AML-193 (cell line): ENCODE measurements at regions not wholly inside any gene's neighbourhood (a gene's known extent, or its start where the extent isn't known, plus 50 kb on each side); places are given as distances from the start of the nearest gene placed in this dataset.
"Not testable (repeated sequence)": the region's sequence is repeated elsewhere in the genome, so short reads cannot be mapped to it uniquely, and the experiment has no call there.

ENCODE experiments used
- DNase-seq, 2 experiments: peaks; one replicate each; lab custom pipeline; 2025; lab: John Stamatoyannopoulos, UW

DNA sequence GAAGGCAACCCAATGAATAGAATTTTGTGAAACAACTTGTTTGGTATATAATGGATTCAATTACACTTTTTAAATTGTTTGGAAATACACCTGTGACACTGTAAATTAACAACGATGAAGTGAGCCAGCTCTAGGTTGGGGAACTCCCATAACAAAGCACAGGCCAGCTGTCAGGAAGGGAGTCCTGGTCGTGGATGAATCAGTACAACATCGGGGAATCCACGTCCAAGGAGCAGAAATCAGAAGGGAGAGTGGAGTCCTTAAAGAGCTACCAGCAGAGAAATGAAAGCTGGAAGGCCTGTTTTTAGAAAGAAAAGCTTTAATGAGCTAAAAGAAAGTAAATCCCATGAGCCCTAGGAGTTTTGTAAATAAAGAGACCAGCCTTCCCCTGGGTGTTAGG, 223.1 kb upstream of the SLC35B3 start:
- DNase-seq = no peak

DNA sequence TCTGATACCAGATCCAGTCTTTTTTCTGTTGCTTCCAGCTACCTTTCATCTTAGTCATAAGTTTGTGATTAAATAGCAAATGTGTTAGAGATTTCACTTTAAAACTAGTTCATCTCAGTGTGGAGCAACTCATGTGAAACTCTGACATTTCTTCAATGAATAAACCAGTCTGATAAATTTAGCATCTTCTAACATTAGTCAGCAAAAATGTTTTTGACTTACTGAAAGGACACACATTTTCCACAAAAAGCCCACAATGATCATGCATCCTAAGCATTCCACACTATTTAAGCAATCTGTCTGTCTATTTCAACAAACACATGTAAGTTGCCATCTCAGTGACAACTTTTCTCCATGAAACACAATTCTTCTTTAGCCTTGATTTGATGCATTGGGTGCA, 222.2 kb upstream of the SLC35B3 start:
- no peak for DNase-seq

DNA sequence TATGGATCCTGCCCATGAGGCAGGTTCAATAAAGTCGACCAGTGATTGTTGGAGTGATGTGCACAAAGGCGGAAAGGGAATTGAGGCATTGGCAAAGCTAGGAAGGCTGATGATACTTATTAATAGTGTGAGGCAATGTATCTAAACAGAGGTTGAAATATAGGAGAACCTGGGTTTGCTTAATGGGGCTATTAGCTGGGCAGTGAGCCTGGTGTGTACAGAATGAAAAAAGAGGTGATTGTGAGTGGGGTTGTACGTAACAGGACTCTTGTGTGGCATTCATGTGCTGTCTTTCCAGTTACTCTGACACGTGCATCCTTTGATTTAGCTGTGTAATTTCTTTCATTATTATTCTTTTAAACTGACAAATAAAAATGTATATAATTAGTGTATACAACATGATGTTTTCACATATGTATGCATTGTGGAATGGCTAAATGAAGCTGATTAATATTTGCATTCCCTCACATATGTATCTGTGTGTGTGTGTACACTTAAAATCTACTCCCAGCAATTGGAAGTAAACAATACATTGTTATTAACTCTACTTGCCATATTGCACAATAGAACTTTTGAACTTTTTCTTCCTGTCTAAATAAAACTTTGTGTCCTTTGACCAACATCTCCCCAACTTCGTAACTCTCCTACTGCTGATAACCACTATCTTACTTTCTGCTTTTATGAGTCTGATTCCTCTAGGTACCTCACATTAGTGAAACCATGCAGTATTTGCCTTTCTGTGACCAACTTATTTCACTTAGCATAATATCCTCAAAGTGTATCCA, 220.5 kb upstream of the SLC35B3 start:
- no peak for DNase-seq

DNA sequence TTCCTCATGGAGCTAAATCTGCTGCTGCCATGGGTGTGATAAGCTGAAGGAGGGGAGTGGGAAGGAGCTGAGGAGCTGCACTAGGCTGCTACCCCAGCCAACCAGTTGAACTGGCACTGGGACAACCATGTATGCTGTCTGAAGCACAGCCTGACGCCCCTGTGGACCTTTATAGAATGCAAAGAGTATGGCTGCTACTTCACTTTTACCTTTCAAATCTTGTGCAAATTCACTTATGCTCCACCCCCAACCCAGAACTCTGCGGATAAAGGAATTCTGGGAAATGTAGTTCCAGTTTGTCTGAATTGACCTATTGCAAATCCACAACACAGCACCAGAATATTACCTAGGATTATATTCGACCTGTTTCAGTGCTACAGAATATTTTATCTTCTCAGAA, 217.4 kb upstream of the SLC35B3 start:
- no peak for DNase-seq

DNA sequence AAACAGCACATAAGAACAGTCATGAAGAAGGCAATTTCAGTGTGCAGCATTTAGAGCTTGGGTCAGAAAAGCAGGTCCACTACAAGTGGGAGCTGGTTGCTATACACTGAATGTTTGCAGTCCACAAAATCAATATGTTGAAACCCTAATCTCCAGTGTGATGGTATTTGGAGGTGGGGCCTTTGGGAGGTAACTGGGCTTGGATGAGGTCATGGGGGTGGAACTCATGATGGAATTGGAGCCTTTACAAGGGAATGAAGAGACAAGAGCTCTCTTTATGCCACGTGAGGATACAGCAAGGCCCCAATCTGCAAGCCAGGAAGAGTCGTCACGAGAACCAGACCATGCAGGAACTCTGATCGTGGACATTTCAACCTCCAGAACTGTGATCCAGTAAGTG, 216.7 kb upstream of the SLC35B3 start:
- no peak for DNase-seq

DNA sequence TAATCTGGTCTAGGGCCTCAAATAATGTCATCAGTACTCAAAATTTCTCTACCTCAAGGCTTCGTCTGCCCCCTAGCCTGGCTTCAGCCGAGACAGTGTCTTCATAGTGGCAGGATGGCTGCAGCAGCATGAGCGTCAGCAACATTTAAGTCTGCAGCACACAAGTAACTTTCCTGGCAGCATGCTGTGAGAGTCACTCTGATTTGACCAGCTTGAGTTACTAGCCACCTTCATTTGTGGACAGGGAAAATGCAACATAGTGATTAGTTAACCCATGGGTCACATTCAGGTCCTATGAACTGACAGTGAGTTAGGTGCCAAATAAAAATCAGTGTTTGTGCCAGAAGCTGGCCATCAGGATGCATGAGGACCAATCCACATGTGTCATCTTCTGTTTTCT, 209.9 kb upstream of the SLC35B3 start:
- no peak for DNase-seq

DNA sequence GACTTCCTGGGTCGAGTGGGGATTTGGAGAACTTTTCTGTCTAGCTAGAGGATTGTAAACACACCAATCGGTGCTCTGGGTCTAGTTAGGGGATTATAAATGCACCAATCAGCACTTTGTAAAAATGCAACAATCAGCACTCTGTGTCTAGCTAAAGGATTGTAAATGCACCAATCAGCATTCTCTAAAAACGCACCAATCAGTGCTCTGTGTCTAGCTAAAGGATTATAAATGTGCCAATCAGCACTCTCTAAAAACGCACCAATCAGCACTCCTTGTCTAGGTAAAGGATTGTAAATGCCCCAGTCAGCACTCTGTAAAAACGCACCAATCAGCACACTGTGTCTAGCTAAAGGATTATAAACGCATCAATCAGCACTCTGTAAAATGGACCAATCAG, 209.0 kb upstream of the SLC35B3 start:
- DNase-seq = no peak

DNA sequence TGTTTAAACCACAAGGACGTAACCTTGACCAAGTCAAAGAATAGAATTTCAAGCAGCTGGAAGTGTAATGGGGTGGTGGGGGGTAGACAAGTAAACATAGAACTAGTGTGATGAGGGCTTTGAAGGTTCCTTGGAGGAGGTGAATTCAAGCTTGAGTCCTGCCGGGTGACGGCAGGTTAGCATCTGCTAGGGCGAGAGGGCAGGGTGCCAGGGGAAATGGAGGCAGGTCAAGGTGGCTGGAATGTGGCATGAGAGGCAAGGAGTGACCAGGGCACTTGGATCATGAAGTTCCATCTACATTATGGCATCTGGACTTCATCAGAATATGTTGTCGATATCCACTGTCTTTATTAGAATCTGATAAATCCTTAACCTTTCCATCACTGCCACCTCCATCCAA, 207.5 kb upstream of the SLC35B3 start:
- no peak for DNase-seq

DNA sequence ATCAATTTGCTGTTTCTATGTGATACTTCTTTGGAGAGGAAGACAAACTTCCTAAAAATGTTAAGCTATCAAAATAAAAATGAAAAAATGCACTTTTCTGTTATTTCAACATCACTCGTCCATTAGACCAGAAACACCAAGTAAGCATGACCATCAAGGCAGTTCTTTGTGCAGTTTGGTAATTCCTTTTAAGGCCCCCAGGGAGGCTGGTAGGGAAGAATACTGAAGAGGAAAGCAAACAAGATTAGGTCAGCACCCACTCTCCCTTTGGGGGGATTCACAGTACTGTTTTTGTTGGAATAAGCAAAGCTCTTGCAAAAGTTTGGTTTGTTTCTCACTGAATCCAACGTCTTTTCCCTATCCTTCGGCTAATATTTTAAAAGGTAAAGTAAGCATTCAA, 206.8 kb upstream of the SLC35B3 start:
- no peak for DNase-seq

DNA sequence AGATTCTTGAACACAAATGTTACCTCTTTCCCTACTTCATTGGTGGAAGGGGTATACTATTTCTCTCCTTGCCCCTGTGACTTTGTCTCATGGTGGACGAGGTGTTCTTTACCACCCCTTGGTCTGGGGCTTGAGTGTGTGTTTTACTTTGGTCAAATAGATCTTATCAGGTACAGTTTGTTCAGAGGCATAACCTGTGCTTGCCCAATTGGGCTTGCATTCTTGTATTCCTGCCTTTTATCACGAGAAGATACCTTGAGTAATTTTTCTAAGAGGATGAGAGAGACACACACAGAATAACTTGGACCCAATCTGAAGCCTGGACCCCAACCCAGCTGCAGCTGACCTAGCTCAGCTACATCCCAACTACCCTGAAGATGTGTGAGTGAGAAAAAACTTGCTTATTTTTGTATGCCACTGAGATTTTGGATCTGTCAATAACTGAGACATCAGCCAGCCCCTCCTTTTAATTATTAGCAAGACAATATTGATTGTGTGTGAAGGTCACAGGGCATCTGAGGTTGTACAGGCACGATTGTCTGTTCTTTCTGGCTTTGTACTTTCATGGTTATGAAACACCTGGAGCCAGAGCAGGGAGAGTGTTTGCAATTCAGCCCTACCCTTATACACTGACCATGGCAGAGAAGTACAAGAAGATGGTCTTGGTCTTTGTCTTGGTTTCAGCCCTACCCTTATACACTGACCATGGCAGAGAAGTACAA, 204.7 kb upstream of the SLC35B3 start:
- DNase-seq = no peak

DNA sequence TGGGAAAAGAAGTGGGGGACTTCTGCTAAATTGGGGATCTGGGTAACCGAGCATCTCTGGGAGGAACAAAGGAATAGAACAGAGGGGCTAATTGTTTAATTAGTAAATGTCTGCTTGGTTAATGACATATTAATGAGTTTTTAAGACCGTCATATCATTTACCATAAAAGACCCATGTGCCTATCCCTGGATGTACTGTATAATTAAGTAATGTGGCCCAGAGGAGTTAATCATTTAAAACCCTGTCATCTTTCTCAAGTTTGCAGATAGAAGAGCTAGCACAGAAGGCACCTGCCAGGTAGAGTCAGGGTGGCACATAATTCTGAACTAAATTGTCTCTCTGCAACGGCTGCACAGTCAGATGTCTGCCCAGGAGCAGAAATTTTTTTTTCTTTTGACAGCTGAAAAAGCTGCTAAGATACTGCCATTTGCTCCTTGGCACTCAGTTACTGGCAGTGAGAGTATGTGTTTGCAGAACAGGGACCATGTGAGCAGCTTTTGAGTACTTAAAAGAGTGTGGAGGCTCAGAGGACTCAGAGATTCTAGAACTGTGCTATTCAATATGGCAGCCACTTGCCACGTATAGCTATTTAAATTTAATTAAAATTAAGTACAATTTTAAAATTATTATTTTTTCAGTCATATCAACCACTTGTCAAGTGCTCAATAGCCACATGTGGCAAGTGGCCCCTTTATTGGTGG, 202.7 kb upstream of the SLC35B3 start:
- no peak for DNase-seq

DNA sequence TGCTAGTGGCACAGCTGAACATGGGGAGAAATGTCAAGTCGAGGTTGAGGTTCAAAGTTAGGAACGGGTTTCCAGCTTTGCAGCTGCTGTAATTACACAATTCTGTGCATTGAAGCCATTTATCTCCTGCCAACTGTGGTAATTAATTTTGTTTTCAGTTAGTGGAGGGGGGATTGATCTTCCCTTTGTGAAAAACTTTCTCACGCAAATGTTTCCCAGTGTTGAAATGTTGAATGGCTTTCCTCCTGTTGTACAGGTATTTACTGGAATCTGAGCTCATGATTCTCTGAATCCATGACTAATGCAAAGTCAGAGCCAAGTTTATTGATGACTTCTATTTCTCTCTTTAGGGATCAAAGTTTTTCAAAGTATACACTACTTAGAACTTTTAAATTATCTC, 198.4 kb upstream of the SLC35B3 start:
- no peak for DNase-seq

DNA sequence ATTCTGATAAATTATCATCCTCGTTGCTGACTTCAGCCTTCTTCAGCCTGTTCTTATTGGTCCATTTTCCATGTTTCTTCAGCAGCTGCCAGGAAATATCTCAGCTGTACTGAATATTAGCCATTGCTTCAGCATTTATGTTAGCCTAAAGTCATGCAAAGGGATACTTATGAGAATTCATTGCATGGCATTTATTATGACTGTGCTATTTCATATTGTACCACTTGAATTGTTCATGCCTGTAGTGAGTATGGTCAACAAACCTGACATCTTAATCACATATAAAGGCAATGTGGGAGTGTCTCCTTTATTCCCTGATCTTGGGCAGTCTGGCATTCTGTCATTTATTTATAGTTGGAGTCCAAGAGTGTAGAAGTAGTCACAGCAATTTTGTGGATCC, 193.4 kb upstream of the SLC35B3 start:
- no peak for DNase-seq

DNA sequence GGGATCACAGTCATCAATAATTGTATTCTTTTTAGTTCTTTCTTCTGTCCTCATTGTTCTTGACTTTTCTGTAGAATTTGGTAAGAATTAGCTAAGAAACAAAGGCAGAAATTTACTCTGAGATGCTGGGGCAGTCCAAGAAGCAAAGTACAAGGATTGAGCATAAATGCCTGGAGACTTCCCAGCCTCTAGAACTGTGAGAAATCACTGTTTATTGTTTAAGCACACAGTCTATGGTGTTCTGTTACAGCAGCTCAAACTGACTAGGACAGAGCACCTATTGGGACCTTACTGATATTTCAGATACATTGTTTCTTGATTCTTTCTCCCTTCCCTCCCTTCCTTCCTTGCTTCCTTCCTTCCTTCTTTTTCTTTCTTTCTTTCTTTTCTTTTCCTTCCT, 192.7 kb upstream of the SLC35B3 start:
- DNase-seq = no peak

DNA sequence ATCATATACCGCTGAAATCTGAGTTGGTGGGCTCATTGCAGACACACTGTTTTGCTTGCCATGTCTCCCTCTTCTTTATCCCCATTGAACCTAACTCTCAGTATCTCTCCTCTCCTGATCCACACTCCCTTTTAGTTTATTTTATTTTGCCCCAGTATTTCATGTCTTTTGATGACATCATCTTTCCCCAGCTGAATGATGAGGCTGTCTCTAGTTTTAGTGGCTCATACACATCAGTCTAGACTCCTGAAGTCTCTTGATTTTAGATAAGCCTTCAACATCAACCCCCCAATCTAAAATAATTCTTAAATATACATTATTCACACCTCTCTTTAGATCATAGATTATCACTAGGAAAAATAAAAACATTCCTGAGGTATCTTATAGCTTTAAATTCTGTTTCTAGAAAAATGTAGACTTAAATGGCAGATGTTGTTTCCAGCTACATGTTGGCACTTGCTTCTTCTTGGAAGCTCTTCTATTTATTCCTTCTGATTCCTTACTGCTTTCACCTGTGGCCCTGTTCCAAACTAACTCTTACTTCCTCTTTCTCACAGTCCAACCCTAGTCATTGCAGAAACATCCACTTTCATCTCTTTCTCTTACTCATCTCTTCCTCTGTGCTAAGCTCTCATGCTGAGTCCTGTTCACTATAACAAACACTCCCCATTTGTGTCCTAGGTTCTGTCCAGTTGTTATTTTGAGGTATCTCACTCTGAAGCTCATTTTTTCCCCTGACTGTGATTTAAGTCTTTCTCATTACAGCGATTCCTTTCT, 191.9 kb upstream of the SLC35B3 start:
- DNase-seq = no peak

DNA sequence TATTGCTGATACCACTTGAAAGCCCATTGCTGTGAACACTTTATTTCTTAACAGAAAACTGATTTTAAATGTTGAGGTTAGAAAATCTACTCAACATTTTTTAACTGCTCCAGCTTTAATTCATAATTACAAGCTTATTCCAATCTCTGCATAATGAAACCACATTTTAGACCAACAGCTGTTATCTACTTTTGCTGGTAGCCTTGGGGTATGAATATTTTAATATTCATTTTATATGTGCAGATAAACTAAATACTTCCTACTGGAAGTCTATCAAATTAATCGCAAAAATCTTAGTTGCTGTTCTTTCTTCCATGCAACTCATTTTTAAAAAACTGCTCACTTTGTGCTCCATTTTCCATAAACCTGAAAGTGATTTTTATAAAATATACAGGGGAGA, 189.3 kb upstream of the SLC35B3 start:
- DNase-seq = no peak

DNA sequence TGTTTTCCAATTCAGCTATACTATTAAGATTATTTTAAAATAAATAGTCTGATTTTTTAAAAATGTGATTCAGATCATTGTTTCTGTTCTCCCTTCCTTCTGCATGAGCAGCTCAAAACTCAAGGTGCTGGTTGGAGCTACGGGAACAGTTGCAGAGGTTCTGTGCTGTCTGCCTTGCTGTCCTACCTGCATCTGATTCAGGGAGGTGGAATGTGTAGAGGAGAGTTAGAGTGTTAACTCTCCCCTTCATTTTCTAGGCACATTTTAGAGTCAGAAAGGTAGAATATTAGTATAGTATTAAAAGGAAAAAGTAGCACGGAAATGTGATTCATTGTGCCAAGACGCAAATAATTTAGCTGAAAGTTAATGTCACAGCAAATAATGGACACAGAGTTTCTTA, 188.1 kb upstream of the SLC35B3 start:
- DNase-seq = no peak

DNA sequence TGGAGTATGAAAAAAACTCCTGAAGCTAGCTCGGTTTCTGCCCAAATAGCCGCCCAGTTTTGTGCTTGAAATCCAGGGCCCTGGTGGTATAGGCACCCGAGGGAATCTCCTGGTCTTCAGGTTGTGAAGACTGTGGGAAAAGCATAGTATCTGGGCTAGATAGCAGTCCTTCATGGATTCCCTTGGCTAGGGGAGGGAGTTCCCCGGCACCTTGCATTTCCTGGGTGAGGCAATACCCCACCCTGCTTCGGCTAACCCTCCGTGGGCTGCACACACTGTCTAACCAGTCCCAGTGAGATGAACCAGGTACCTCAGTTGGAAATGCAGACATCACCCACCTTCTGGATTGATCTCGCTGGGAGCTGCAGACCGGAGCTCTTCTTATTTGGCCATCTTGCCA, 184.5 kb upstream of the SLC35B3 start:
- no peak for DNase-seq

DNA sequence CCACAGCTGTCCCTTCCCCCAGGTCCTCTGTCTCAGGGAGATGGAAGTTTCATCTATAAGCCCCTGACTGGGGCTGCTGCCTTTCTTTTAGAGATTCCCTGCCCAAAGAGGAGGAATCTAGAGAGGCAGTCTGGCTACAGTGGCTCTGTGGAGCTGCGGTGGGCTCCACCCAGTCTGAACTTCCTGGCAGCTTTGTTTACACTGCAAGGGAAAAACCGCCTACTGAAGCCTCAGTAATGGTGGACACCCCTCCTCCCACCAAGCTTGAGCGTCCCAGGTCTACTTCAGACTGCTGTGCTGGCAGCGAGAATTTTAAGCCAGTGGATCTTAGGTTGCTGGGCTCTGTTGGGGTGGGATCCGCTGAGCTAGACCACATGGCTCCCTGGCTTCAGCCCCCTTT, 184.1 kb upstream of the SLC35B3 start:
- DNase-seq = not testable (repeated sequence)

DNA sequence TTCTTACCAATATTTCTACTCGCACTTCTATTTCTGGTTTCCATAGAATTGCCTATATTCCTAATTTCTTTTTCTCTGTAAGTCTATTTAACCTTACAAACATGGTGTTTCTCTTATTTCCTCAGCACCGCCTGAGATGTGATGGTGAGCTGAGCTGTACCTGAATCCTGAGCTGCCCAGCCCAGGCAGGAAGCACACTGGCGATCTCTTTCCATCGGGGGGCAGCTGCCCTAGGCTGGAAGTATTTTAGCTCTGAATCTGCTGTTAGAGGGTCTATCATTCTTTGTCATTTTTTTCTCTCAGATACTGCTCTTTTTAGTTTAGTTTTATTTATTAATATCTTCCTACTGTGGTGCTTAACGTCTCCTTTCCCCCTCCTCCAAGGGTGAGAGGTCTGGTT, 173.4 kb upstream of the SLC35B3 start:
- DNase-seq = no peak

DNA sequence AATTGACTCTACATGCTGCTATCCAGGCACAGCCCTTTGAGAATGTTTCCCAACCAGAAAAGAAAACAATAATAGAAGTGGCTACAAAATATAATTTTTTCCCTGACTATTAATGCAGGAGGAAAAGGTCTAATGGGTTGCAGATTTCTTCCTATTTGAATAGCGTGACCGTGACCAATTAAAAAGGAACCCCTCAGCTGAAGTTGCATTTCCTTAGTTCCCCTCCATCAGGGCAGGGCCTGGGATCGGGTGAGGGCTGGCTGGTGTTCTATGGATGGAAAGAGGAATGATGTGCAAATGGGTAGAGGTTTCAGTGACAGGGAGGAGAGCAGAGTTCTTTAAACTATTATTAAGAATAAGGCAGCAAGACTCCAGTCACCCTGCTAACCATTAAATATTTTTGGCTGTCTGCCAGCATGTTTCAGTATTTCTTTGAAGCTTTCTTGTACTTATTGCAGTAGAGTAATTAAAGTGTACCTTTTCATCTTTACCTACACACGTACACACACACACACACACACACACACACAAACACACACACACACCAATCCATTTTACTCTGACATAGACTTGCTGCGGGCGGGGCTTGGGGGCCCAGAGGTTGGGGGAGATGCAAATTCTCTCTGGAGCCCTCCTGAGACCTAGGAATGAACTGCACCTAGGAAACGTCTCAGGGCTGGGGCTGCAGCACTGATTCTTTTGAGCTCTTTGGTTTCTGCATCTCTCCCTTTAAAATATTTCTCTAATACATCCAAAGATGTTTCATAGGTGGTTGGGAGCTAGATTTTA, 154.8 kb upstream of the SLC35B3 start:
- no peak for DNase-seq

DNA sequence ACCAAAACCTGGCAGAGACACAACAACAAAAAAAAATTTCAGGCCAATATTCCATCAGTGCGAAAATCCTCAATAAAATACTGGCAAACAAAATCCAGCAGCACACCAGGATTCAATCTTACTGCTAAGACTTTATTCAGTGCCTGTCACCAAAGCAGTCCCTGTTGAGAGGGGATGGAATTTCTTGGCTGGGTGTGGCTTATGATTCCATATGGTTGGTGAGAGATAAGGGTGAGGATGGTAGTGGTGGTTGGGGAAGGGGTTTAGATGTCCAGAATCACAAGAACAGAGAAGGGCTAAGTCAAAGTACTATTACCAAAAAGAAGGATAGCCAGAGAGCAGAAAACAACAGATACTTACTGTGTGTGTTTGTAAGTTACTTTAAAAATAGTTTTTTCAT, 152.8 kb upstream of the SLC35B3 start:
- DNase-seq = no peak
